ENCODE measurements at regions not wholly inside any gene's neighbourhood (a gene's known extent, or its start where the extent isn't known, plus 50 kb on each side); places are given as distances from the start of the nearest gene placed in this dataset.

DNA sequence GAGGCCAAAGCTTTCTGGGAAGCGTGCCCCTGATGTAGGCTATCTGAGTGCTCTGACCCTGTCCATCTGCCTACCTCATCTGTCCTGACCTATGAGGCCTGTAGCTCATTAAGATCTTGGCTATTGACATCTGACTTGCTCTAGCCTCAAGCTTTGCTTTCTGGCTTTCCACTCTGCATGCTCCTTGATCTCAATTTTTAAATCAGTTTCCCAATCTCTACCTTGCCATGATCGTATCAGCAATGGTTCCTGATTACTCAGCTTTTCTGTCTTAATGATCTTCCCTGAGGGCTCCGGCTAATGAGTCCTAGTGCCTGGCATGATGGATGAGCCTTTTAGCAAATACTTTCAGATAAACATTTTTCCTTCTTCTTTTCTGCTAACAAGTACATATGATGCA, 262.0 kb downstream of the NDFIP2 start:
- no peak for DNase-seq
- Histone ChIP-seq H3K27me3 (ENCODE audit: control insufficient read depth, insufficient read depth, low read length) (no peaks in the 10 kb centered on the region), H3K4me3 (ENCODE audit: low read length) (no peak overlapping the region), H3K36me3 (ENCODE audit: control insufficient read depth, insufficient read depth, low read length) (no peaks in the 10 kb centered on the region), H3K4me1 (ENCODE audit: control insufficient read depth, insufficient read depth, low read length) (peaks cover 11% of the 10 kb centered on the region), H3K9me3 (ENCODE audit: control insufficient read depth, low read depth, low read length) (no peaks in the 10 kb centered on the region), H3K27ac (ENCODE audit: low read length) (no peak overlapping the region)
- 100% methylated on average over 1 of the region's 3 CpGs for WGBS (ENCODE audit: insufficient coverage, low lambda C conversion rate)

DNA sequence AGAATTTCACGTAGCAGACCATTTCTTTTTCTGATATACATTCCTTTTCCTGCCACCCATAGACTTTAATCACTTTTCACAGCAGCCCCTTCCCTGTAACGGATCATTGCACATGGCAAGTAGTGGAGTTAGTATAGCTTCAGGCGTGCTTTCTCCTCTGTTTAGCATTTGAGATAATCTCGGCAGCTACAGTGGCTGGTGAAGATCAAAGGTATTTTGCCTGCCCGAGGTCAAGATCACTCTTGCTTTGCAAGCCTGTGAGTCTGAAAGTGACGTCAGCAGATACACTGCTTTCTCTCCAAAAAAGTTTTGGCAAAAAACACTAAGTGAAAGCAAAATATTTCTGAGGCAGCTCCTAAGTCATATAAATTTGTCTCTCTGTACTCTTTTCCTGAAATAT, 260.0 kb downstream of the NDFIP2 start:
- WGBS (ENCODE audit: insufficient coverage, low lambda C conversion rate), result 0% methylated on average over 2 of the region's 6 CpGs
- DNase-seq, result peak in 1 of 2 donors; percentile 43

DNA sequence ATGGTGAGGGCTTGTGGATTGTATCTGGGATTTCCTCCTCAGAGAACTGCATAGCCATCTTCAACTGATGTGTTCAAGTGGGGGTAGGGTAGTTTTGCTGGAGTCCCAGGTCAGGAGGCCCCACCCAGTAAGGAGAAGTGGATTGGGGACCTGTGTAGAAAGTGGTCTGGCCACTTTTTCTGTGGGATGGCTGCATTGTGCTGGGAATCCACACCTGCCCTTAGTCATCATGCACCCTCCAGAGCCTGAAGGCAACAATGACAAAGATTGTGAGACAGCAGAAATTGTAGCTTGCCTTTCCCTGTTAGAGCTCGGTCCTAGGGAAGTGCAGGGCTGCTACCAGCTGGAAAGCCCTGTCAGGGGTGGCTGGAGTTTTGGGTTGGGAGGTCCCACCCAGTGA, 255.4 kb downstream of the NDFIP2 start:
- no peak for DNase-seq
- no peaks in the 10 kb centered on the region for H3K27me3 ChIP-seq (ENCODE audit: control insufficient read depth, insufficient read depth, low read length)
- H3K4me1 ChIP-seq (ENCODE audit: control insufficient read depth, insufficient read depth, low read length), result peaks cover 10% of the 10 kb centered on the region
- no peaks in the 10 kb centered on the region for H3K36me3 ChIP-seq (ENCODE audit: control insufficient read depth, insufficient read depth, low read length)
- no CpG with 5 or more reads among the region's 1 CpG for WGBS (ENCODE audit: insufficient coverage, low lambda C conversion rate)
- H3K9me3 ChIP-seq (ENCODE audit: control insufficient read depth, low read depth, low read length), result peaks cover 8% of the 10 kb centered on the region
- no peak overlapping the region for H3K4me3 ChIP-seq (ENCODE audit: low read length)
- H3K27ac ChIP-seq (ENCODE audit: low read length), result no peak overlapping the region

More for the DNA sequence above, 260.0 kb downstream of the NDFIP2 start:
- no peak overlapping the region for H3K4me3 ChIP-seq (ENCODE audit: low read length)
- no peak overlapping the region for H3K27ac ChIP-seq (ENCODE audit: low read length)
- no peaks in the 10 kb centered on the region for H3K9me3 ChIP-seq (ENCODE audit: control insufficient read depth, low read depth, low read length)
- H3K4me1 ChIP-seq (ENCODE audit: control insufficient read depth, insufficient read depth, low read length), result peaks cover 11% of the 10 kb centered on the region
- no peaks in the 10 kb centered on the region for H3K36me3 ChIP-seq (ENCODE audit: control insufficient read depth, insufficient read depth, low read length)
- no peaks in the 10 kb centered on the region for H3K27me3 ChIP-seq (ENCODE audit: control insufficient read depth, insufficient read depth, low read length)

DNA sequence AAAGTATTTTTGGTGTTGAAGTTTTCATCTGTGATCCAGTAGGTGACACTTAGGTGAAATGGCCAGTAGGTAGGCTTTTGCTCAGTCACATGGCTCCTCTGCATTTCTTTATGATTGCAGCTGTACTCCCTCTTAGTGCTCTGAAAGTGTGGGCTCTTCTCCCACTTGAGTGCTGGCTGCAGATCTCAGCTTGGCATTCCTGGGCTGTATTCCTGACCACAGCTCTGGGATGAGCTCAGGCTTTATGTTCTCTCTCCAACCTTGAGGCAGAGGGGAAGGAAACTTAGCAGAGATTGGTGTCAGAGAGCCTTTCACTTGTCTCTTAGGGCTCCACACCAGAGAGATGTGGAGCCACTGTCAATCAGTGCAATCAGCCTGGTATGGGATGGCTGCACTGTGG, 254.3 kb downstream of the NDFIP2 start:
- Histone ChIP-seq H3K4me1 (ENCODE audit: control insufficient read depth, insufficient read depth, low read length) (peaks cover under 1% of the 10 kb centered on the region), H3K9me3 (ENCODE audit: control insufficient read depth, low read depth, low read length) (peaks cover 8% of the 10 kb centered on the region), H3K27me3 (ENCODE audit: control insufficient read depth, insufficient read depth, low read length) (no peaks in the 10 kb centered on the region), H3K4me3 (ENCODE audit: low read length) (no peak overlapping the region), H3K36me3 (ENCODE audit: control insufficient read depth, insufficient read depth, low read length) (no peaks in the 10 kb centered on the region), H3K27ac (ENCODE audit: low read length) (no peak overlapping the region)
- no peak for DNase-seq

DNA sequence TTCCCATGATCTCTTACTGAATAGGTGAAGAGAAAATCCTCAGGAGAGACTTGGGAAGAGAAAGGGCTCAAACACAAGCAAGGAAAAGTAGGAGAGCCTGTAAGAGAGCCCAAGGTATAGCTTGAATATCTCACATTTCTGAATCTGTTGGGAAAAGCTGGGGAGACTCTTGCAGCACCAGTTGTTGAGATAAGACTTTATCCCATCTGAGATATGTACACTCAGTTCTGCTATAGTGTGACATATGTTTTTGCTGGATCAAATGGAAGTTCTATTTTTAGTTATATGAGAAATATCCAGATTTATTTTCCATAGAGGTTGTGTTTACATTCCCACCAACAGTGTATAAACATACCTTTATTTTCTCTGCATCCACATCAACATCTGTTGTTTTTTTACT, 246.1 kb downstream of the NDFIP2 start:
- Histone ChIP-seq H3K4me3 (ENCODE audit: low read length) (no peak overlapping the region), H3K36me3 (ENCODE audit: control insufficient read depth, insufficient read depth, low read length) (no peaks in the 10 kb centered on the region)

DNA sequence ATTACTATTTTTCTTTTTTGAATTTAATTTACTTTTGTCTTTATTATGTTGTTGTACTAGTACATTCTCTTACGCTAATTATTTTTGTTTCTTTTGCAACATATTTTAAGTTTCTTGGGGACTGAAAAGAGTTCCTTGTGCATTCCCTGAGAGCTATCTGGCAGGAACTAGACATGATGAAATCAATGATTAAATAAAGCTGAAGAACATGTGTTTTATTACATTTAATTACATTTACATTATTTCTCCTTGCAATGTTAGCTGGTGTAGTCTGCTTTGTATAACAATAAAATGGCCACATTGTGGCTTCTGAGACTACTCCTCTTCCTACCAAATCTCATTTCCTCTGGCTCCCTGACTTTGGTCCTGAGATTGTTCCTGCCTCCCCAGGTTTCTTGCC, 244.9 kb downstream of the NDFIP2 start:
- DNase-seq, result no peak
- no peaks in the 10 kb centered on the region for H3K27me3 ChIP-seq (ENCODE audit: control insufficient read depth, insufficient read depth, low read length)
- H3K36me3 ChIP-seq (ENCODE audit: control insufficient read depth, insufficient read depth, low read length), result no peaks in the 10 kb centered on the region
- WGBS (ENCODE audit: insufficient coverage, low lambda C conversion rate), result 67% methylated on average over 1 of the region's 1 CpG
- peaks cover 3% of the 10 kb centered on the region for H3K9me3 ChIP-seq (ENCODE audit: control insufficient read depth, low read depth, low read length)
- peak overlapping the region; percentile 65 for H3K27ac ChIP-seq (ENCODE audit: low read length)
- peaks cover 28% of the 10 kb centered on the region for H3K4me1 ChIP-seq (ENCODE audit: control insufficient read depth, insufficient read depth, low read length)
- no peak overlapping the region for H3K4me3 ChIP-seq (ENCODE audit: low read length)

More for the DNA sequence above, 246.1 kb downstream of the NDFIP2 start:
- no peaks in the 10 kb centered on the region for H3K27me3 ChIP-seq (ENCODE audit: control insufficient read depth, insufficient read depth, low read length)
- no peak for DNase-seq
- H3K9me3 ChIP-seq (ENCODE audit: control insufficient read depth, low read depth, low read length), result peaks cover 3% of the 10 kb centered on the region
- H3K27ac ChIP-seq (ENCODE audit: low read length), result no peak overlapping the region
- peaks cover 28% of the 10 kb centered on the region for H3K4me1 ChIP-seq (ENCODE audit: control insufficient read depth, insufficient read depth, low read length)

DNA sequence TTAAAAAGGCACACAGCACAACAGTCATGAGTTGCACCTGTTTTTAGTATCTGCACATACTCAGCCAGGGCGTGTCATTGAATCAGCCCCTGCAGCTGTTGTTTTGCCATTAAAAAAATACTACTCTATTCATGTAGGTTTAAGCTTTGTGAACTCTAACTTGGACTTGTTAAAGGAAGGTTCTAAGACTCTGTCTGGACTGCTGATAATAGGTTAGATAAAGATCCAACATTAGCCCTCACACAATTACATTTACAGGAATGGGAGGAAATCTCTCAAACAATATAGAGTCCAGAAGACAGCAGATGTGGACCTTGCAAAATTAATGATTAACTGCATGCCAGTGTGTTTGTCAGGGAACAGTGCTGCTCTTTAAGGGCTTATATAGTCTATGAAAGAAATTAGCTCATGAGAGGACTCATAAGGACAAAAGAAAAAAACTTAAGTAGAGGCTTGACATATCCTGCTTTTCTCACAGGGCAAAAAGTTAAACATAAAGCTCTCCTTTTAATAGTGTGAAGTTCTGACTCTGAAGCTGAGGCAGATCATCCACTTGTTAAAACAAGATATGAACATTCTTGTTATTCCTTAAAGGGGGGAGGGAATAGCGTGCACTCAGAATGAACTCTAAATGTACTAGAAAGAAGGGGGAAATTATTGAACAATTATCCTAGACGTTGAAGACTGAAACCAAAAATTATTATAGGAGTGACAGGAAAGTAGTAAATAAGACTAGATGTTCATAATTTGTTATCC, 243.6 kb downstream of the NDFIP2 start:
- WGBS (ENCODE audit: insufficient coverage, low lambda C conversion rate), result 20% methylated on average over 1 of the region's 3 CpGs

DNA sequence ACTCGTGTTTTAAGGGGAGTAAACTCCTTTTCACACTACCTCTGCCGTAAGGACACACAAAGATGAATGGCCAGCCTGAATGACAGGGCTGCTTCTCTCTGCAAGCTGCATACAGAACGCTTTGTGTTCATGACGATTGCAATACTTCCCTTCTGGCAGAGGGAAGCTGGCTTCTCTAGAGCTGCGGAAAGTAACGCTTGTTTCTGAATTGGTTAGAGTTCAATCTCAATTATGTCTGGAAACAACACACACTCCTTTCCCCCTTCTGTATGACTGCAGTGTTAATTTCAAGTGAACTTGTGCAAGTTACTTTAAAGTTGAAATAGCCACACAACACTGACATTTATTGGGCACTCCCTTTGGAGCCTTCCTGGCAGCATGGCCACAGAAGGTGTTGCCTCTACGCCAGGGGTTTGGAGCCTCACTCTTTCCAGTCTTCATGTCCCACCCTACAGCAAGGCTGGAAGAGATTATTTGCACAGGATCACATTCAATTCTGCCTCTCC, 242.6 kb downstream of the NDFIP2 start:
- Histone ChIP-seq H3K27me3 (ENCODE audit: control insufficient read depth, insufficient read depth, low read length) (no peaks in the 10 kb centered on the region), H3K4me3 (ENCODE audit: low read length) (no peak overlapping the region), H3K9me3 (ENCODE audit: control insufficient read depth, low read depth, low read length) (no peaks in the 10 kb centered on the region), H3K4me1 (ENCODE audit: control insufficient read depth, insufficient read depth, low read length) (peaks cover 28% of the 10 kb centered on the region), H3K27ac (ENCODE audit: low read length) (peak overlapping the region; percentile 69), H3K36me3 (ENCODE audit: control insufficient read depth, insufficient read depth, low read length) (no peaks in the 10 kb centered on the region)
- WGBS (ENCODE audit: insufficient coverage, low lambda C conversion rate), result no CpG with 5 or more reads among the region's 7 CpGs
- peak in 1 of 2 donors; percentile 51 for DNase-seq

More for the DNA sequence above, 243.6 kb downstream of the NDFIP2 start:
- peak; percentile 84 to 95 for DNase-seq
- Histone ChIP-seq H3K4me1 (ENCODE audit: control insufficient read depth, insufficient read depth, low read length) (peaks cover 28% of the 10 kb centered on the region), H3K27ac (ENCODE audit: low read length) (peak overlapping the region; percentile 69), H3K4me3 (ENCODE audit: low read length) (no peak overlapping the region), H3K9me3 (ENCODE audit: control insufficient read depth, low read depth, low read length) (peaks cover 3% of the 10 kb centered on the region), H3K27me3 (ENCODE audit: control insufficient read depth, insufficient read depth, low read length) (no peaks in the 10 kb centered on the region), H3K36me3 (ENCODE audit: control insufficient read depth, insufficient read depth, low read length) (no peaks in the 10 kb centered on the region)

DNA sequence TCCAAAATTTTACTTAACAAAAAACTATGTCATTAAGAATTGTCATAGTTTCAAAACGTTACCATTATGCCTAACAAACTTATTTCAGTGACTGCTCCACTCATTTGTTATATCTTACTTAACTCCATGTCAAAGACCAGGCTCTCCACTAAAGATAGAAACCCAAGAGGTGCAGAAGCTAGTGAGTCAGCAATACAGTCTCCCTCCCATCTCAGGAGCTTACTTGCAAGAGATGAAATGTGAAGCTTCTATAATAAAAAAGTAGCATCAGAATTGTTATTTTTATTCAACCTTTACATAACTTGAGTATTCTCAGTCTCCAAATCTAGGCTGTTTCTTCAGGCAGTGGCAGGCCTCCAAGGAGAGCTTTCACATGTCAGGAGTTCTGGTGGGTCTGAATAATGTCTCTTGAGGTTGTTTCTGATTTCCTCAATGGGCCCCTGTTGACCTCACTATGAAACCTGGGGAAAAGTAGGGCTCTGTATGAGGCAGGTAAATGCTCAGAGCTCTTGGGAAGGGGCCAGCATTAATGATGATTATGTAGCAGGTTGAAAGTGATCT, 242.0 kb downstream of the NDFIP2 start:
- Histone ChIP-seq H3K9me3 (ENCODE audit: control insufficient read depth, low read depth, low read length) (no peaks in the 10 kb centered on the region), H3K27me3 (ENCODE audit: control insufficient read depth, insufficient read depth, low read length) (no peaks in the 10 kb centered on the region), H3K27ac (ENCODE audit: low read length) (peak overlapping the region; percentile 69), H3K36me3 (ENCODE audit: control insufficient read depth, insufficient read depth, low read length) (no peaks in the 10 kb centered on the region), H3K4me1 (ENCODE audit: control insufficient read depth, insufficient read depth, low read length) (peaks cover 28% of the 10 kb centered on the region), H3K4me3 (ENCODE audit: low read length) (no peak overlapping the region)
- DNase-seq, result no peak
- 50% methylated on average over 1 of the region's 1 CpG for WGBS (ENCODE audit: insufficient coverage, low lambda C conversion rate)

DNA sequence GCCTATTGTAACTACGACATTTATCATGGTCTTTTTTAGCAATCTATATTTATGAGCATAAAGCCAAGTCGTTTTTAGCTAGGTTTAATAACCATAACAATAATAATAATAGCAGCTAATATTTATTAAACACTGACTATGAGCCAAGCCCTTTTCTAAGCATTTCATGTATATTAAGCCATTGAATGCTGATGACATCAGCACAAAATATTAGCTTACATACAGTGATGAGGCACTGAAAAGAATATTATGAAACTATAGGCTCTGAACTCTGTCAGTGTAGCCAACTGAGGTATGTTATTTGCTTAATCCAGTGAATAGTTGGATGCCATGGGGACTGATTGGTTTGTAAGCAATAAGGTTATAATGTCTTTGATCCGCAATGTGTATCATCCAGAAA, 235.2 kb downstream of the NDFIP2 start:
- no peaks in the 10 kb centered on the region for H3K9me3 ChIP-seq (ENCODE audit: control insufficient read depth, low read depth, low read length)
- no peaks in the 10 kb centered on the region for H3K27me3 ChIP-seq (ENCODE audit: control insufficient read depth, insufficient read depth, low read length)
- no peak overlapping the region for H3K27ac ChIP-seq (ENCODE audit: low read length)
- no peaks in the 10 kb centered on the region for H3K4me1 ChIP-seq (ENCODE audit: control insufficient read depth, insufficient read depth, low read length)
- no CpG with 5 or more reads among the region's 3 CpGs for WGBS (ENCODE audit: insufficient coverage, low lambda C conversion rate)
- no peak overlapping the region for H3K4me3 ChIP-seq (ENCODE audit: low read length)
- no peak for DNase-seq
- H3K36me3 ChIP-seq (ENCODE audit: control insufficient read depth, insufficient read depth, low read length), result no peaks in the 10 kb centered on the region

DNA sequence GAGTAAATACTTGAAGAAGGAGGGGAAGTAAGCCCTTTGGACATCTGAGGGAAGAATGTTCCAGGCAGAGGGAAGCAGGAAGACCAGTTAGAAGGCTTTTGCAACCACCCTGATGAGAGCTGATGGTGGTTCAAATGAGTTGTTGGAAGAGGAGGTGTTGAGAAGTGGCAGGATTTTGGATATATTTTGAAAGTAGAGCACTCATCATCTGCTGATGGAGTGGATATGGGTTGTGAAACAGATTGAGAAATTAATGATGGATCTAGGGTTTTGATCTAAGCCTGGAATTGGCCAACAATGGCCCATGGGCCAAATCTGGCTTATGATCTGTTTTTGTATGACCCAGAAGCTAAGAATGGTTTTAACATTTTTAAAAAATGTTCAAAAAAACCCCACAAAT, 230.7 kb downstream of the NDFIP2 start:
- H3K27ac ChIP-seq (ENCODE audit: low read length), result no peak overlapping the region
- H3K9me3 ChIP-seq (ENCODE audit: control insufficient read depth, low read depth, low read length), result no peaks in the 10 kb centered on the region
- H3K27me3 ChIP-seq (ENCODE audit: control insufficient read depth, insufficient read depth, low read length), result no peaks in the 10 kb centered on the region
- H3K4me1 ChIP-seq (ENCODE audit: control insufficient read depth, insufficient read depth, low read length), result no peaks in the 10 kb centered on the region
- DNase-seq, result no peak
- H3K36me3 ChIP-seq (ENCODE audit: control insufficient read depth, insufficient read depth, low read length), result no peaks in the 10 kb centered on the region
- no peak overlapping the region for H3K4me3 ChIP-seq (ENCODE audit: low read length)
